Trophoblast cell (in vitro differentiated cells and primary cell): ENCODE measurements at regions not wholly inside any gene's neighbourhood (a gene's known extent, or its start where the extent isn't known, plus 50 kb on each side); places are given as distances from the start of the nearest gene placed in this dataset.

ENCODE experiments used
- DNase-seq, 2 donors: peaks; one replicate each; pipeline ENCODE4 v3.0.0-alpha.2; 2016
- H2AFZ ChIP-seq: 2 replicates; pipeline ENCODE4 v1.6.1; 2013; ENCODE audit warnings: low read length, moderate library complexity, mild to moderate bottlenecking; ENCODE audit not compliant: insufficient read depth, poor library complexity
- H2AK5ac ChIP-seq: 2 replicates; pipeline ENCODE4 v1.6.1; 2013; ENCODE audit warnings: mild to moderate bottlenecking, low read length
- H2BK120ac ChIP-seq: 2 replicates; pipeline ENCODE4 v1.6.1; 2013; ENCODE audit warnings: low read length, mild to moderate bottlenecking, moderate library complexity; ENCODE audit not compliant: insufficient read depth, poor library complexity
- H2BK12ac ChIP-seq: 2 replicates; pipeline ENCODE4 v1.6.1; 2013; ENCODE audit warnings: mild to moderate bottlenecking, low read length, moderate library complexity
- H2BK5ac ChIP-seq: 2 replicates; pipeline ENCODE4 v1.6.1; 2013; ENCODE audit warnings: low read length, low read depth, moderate library complexity, mild to moderate bottlenecking; ENCODE audit not compliant: poor library complexity
- H3K14ac ChIP-seq: 2 replicates; pipeline ENCODE4 v1.6.1; 2013; ENCODE audit warnings: mild to moderate bottlenecking, low read length
- H3K18ac ChIP-seq: 2 replicates; pipeline ENCODE4 v1.6.1; 2013; ENCODE audit warnings: mild to moderate bottlenecking, low read length
- H3K23ac ChIP-seq: 2 replicates; pipeline ENCODE4 v1.6.1; 2013; ENCODE audit warnings: low read length
- H3K27ac ChIP-seq: 2 replicates; pipeline ENCODE4 v1.5.1; 2013; ENCODE audit warnings: low read depth, mild to moderate bottlenecking, inconsistent platforms, low read length, moderate library complexity
- H3K27me3 ChIP-seq: 2 replicates; pipeline ENCODE4 v1.6.1; 2013; ENCODE audit warnings: inconsistent platforms, mild to moderate bottlenecking, low read length, moderate library complexity; ENCODE audit not compliant: insufficient read depth
- H3K36me3 ChIP-seq, 2 experiments: 1 replicate in 1 of 2; 2 replicates in 1 of 2; pipeline ENCODE4 v1.6.1; 2013; ENCODE audit warnings: low read length in 2 of 2, mild to moderate bottlenecking in 2 of 2, moderate library complexity in 1 of 2; ENCODE audit not compliant: insufficient read depth in 2 of 2, control insufficient read depth in 1 of 2
- H3K4ac ChIP-seq: 2 replicates; pipeline ENCODE4 v1.6.1; 2013; ENCODE audit warnings: low read depth, mild to moderate bottlenecking, low read length, moderate library complexity
- H3K4me1 ChIP-seq, 2 experiments: 1 replicate in 1 of 2; 2 replicates in 1 of 2; pipeline ENCODE4 v1.6.1; 2013; ENCODE audit warnings: low read length in 2 of 2, mild to moderate bottlenecking in 2 of 2, moderate library complexity in 1 of 2; ENCODE audit not compliant: insufficient read depth in 2 of 2, control insufficient read depth in 1 of 2
- H3K4me2 ChIP-seq: 2 replicates; pipeline ENCODE4 v1.6.1; 2013; ENCODE audit warnings: inconsistent platforms, mild to moderate bottlenecking, low read length, moderate library complexity
- H3K4me3 ChIP-seq: 2 replicates; pipeline ENCODE4 v1.5.1; 2013; ENCODE audit warnings: mild to moderate bottlenecking, low read depth, low read length, inconsistent platforms
- H3K79me1 ChIP-seq: one replicate; pipeline ENCODE4 v1.6.1; 2013; ENCODE audit warnings: low read length
- H3K79me2 ChIP-seq: 2 replicates; pipeline ENCODE4 v1.6.1; 2013; ENCODE audit warnings: low read length, mild to moderate bottlenecking; ENCODE audit not compliant: control insufficient read depth, insufficient read depth, poor library complexity
- H3K9ac ChIP-seq: 2 replicates; pipeline ENCODE4 v1.6.1; 2013; ENCODE audit warnings: mild to moderate bottlenecking, low read length
- H3K9me3 ChIP-seq: 2 replicates; pipeline ENCODE4 v1.6.1; 2013; ENCODE audit warnings: low read depth, mild to moderate bottlenecking, control low read depth, inconsistent platforms, low read length; ENCODE audit not compliant: insufficient read depth
- H4K12ac ChIP-seq: 2 replicates; pipeline ENCODE4 v1.6.1; 2013; ENCODE audit warnings: low read depth, mild to moderate bottlenecking, low read length, moderate library complexity
- H4K8ac ChIP-seq: 2 replicates; pipeline ENCODE4 v1.6.1; 2013; ENCODE audit warnings: low read depth, mild to moderate bottlenecking, low read length, moderate library complexity
- H4K91ac ChIP-seq: one replicate; pipeline ENCODE4 v1.6.1; 2013; ENCODE audit warnings: low read depth, mild to moderate bottlenecking, low read length, moderate library complexity
- WGBS: extraction: QIAGEN DNeasy Blood & Tissue Kit; methylation state at CpG from one replicate; pipeline ENCODE4 v1.1.7; 2013; ENCODE audit warnings: missing lambda C conversion rate; ENCODE audit not compliant: insufficient read length, insufficient coverage; ENCODE audit errors: extremely low coverage; 5-methylcytosine and 5-hydroxymethylcytosine counted together

DNA sequence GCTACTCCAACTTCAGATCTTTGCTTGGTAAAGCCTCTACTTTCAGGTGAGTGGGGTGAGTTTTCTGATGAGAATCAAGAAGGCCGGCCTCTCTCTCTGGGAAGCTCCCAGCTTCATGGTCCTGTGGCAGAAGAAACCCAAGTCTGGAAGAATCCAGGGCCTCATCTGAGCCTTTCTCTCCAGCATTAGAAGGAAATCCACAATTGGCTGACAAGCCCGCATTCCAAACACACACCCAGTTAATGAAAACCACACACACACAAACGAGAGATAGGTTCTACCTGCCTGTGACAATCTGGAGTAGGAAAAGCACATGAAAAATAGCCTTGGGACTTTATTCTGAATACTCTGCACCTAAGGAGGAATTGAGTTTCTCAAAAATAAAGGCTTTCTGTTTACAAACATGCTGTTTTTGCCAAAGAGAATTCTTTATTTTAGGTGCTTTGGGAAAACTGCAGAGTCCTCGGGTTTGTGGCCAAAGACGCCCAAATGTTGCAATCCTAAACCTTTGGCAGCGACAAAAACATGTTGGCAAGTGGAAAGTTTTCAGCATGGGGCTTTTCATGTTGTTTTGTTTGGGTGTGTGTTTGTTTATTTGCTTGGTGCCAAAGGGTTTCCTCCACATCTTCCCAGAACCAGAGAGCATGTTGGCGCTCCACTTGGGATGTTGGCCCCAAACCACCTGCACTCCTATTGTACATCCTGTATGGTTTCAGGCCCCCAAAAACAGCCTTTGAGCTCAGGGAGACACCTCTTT, 216.2 kb downstream of the SETD4 start:
- Histone ChIP-seq H3K23ac (peak overlapping the region; percentile 46), H3K36me3 (no peaks in the 10 kb centered on the region), H2BK120ac (no peak overlapping the region), H3K9ac (no peak overlapping the region), H2AFZ (no peak overlapping the region), H3K27ac (no peak overlapping the region), H3K18ac (no peak overlapping the region), H4K8ac (no peak overlapping the region), H4K91ac (no peak overlapping the region), H3K4me2 (no peak overlapping the region), H2BK5ac (no peak overlapping the region), H3K14ac (no peak overlapping the region), H3K4me1 (no peaks in the 10 kb centered on the region), H3K4ac (no peak overlapping the region), H3K9me3 (peaks cover 4% of the 10 kb centered on the region), H3K27me3 (no peaks in the 10 kb centered on the region), H4K12ac (no peak overlapping the region), H3K79me2 (no peaks in the 10 kb centered on the region), H2AK5ac (no peak overlapping the region), H3K79me1 (no peaks in the 10 kb centered on the region), H3K4me3 (no peak overlapping the region), H2BK12ac (no peak overlapping the region)
- DNase-seq = no peak
- no CpG with 5 or more reads among the region's 7 CpGs for WGBS

- no peak for DNase-seq
- Histone ChIP-seq H4K91ac (no peak overlapping the region), H3K27ac (no peak overlapping the region), H3K4me1 (no peaks in the 10 kb centered on the region), H3K79me2 (no peaks in the 10 kb centered on the region), H3K4me3 (no peak overlapping the region), H3K18ac (no peak overlapping the region), H3K23ac (no peak overlapping the region), H3K27me3 (no peaks in the 10 kb centered on the region), H4K8ac (no peak overlapping the region), H2BK120ac (no peak overlapping the region), H4K12ac (no peak overlapping the region), H3K36me3 (no peaks in the 10 kb centered on the region), H2BK12ac (peak overlapping the region; percentile 37), H3K4me2 (no peak overlapping the region), H2BK5ac (no peak overlapping the region), H3K9me3 (peaks cover 4% of the 10 kb centered on the region), H3K9ac (no peak overlapping the region), H2AFZ (no peak overlapping the region), H3K4ac (no peak overlapping the region), H2AK5ac (no peak overlapping the region), H3K14ac (no peak overlapping the region), H3K79me1 (no peaks in the 10 kb centered on the region)
- no CpG with 5 or more reads among the region's 2 CpGs for WGBS
These were observed 219.4 kb downstream of the SETD4 start for GRCh38 chr21:35840949-35841348.

- H3K36me3 ChIP-seq = no peaks in the 10 kb centered on the region
- H2BK12ac ChIP-seq = no peak overlapping the region
- no peak overlapping the region for H3K14ac ChIP-seq
- H2BK5ac ChIP-seq = no peak overlapping the region
- no peaks in the 10 kb centered on the region for H3K79me2 ChIP-seq
- no peak overlapping the region for H4K8ac ChIP-seq
- no peak overlapping the region for H2BK120ac ChIP-seq
- no peak overlapping the region for H4K12ac ChIP-seq
- DNase-seq = peak; percentile 64 to 80
- no peak overlapping the region for H3K23ac ChIP-seq
- H3K27ac ChIP-seq = no peak overlapping the region
- no peak overlapping the region for H3K4me3 ChIP-seq
- H3K4me2 ChIP-seq = no peak overlapping the region
- peaks cover 4% of the 10 kb centered on the region for H3K9me3 ChIP-seq
- H2AFZ ChIP-seq = no peak overlapping the region
- no peak overlapping the region for H3K4ac ChIP-seq
- H3K9ac ChIP-seq = no peak overlapping the region
- no peaks in the 10 kb centered on the region for H3K79me1 ChIP-seq
- no peaks in the 10 kb centered on the region for H3K27me3 ChIP-seq
- H3K4me1 ChIP-seq = no peaks in the 10 kb centered on the region
- H2AK5ac ChIP-seq = no peak overlapping the region
- H4K91ac ChIP-seq = no peak overlapping the region
- no CpG with 5 or more reads among the region's 2 CpGs for WGBS
- no peak overlapping the region for H3K18ac ChIP-seq
These were observed 220.0 kb downstream of the SETD4 start for GRCh38 chr21:35840197-35840799.

- Histone ChIP-seq H3K27ac (no peak overlapping the region), H3K4me1 (no peaks in the 10 kb centered on the region), H4K8ac (no peak overlapping the region), H3K27me3 (no peaks in the 10 kb centered on the region), H3K23ac (peak overlapping the region; percentile 22), H3K4me2 (no peak overlapping the region), H3K9me3 (no peaks in the 10 kb centered on the region), H3K14ac (no peak overlapping the region), H3K4me3 (no peak overlapping the region), H2BK120ac (no peak overlapping the region), H4K91ac (peak overlapping the region; percentile 5), H4K12ac (no peak overlapping the region), H3K36me3 (no peaks in the 10 kb centered on the region), H2BK5ac (no peak overlapping the region), H3K79me2 (no peaks in the 10 kb centered on the region), H2AK5ac (no peak overlapping the region), H3K9ac (no peak overlapping the region), H3K4ac (no peak overlapping the region), H3K18ac (no peak overlapping the region), H2AFZ (no peak overlapping the region), H2BK12ac (no peak overlapping the region), H3K79me1 (no peaks in the 10 kb centered on the region)
- no peak for DNase-seq
- no CpG with 5 or more reads among the region's 7 CpGs for WGBS
These were observed 221.2 kb downstream of the SETD4 start for GRCh38 chr21:35838987-35839763.
